ENCODE measurements at regions not wholly inside any gene's neighbourhood (a gene's known extent, or its start where the extent isn't known, plus 50 kb on each side); places are given as distances from the start of the nearest gene placed in this dataset.

GRCh38 chr17:72056727-72057290 lies 64.0 kb upstream of the SOX9 start:
- DNase-seq: no peak

- no peak for DNase-seq
These were observed 60.7 kb upstream of the SOX9 start for GRCh38 chr17:72060084-72060483.

- DNase-seq: no peak
These were observed 57.6 kb upstream of the SOX9 start for GRCh38 chr17:72063262-72063661.

GRCh38 chr17:72063756-72064450 lies 56.9 kb upstream of the SOX9 start:
- DNase-seq: no peak

GRCh38 chr17:72064606-72065193 lies 56.1 kb upstream of the SOX9 start:
- DNase-seq: no peak

GRCh38 chr17:72065556-72065955 lies 55.3 kb upstream of the SOX9 start:
- DNase-seq: no peak

GRCh38 chr17:72068643-72069042 lies 52.2 kb upstream of the SOX9 start:
- DNase-seq: no peak

- DNase-seq: no peak
These were observed 51.1 kb upstream of the SOX9 start for GRCh38 chr17:72069586-72070202.
